ENCODE measurements at regions not wholly inside any gene's neighbourhood (a gene's known extent, or its start where the extent isn't known, plus 50 kb on each side); places are given as distances from the start of the nearest gene placed in this dataset.

- Mint-ChIP-seq H3K27me3 (ENCODE audit: low read depth, poor library complexity) (peaks cover 21% of the 10 kb centered on the region), H3K4me3 (no peak overlapping the region), H3K4me1 (peaks cover 34% of the 10 kb centered on the region), H3K36me3 (ENCODE audit: low read depth) (no peaks in the 10 kb centered on the region), H3K9me3 (no peaks in the 10 kb centered on the region), H3K27ac (no peak overlapping the region)
- TF ChIP-seq CTCF (IDR thresholded peaks at IDR 0.05) = no peak
- no peak for DNase-seq
Measured at GRCh38 chr10:132994185-132994796, 51.9 kb upstream of the CFAP46 start.

DNA sequence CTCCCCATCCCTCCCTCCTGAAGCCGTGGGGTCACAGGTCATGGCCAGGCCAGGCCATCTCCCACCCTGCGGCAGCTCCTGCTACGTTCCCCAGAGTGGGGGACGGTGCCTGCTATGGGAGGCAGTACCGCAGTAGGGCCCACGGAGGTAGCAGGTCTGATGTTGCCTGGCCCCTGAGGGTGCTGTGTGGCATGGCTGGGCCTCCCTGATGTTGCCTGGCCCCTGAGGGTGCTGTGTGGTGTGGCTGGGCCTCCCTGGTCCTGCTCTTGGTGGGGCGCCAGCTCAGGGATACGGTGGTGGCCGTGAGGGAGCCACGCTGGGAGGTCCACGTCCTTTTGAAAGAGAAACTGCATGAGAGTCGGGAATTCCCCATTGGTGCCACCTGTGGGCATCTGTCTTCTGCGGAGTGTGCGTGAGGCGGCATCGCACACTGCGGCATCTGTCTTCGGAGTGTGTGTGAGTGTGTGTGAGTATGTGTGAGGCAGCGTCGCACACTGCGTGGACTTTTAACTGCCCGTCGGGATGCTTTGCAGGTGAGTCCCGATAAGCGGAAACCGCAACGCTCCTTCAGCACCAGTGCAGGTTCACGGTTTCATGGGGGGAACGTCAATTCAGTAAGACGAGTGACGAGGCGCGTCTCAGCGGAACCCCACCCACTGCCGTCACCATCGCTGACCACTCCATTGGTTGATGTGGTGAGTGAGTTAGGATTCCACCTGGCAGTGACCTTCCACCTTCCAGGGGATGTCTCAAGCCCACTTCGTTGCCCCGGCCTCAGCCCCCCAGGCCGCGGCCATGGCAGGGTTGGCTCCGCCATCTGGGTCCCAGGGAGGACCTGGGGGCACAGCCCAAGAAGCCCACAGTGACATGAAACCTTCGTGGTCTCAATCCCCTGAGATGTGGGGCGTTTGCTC is 51.2 kb upstream of the CFAP46 start:
- H3K9me3 Mint-ChIP-seq = no peaks in the 10 kb centered on the region

GRCh38 chr10:132992433-132993215 is 50.3 kb upstream of the CFAP46 start:
- peaks cover 28% of the 10 kb centered on the region for H3K27me3 Mint-ChIP-seq (ENCODE audit: low read depth, poor library complexity)
- no peak overlapping the region for H3K27ac Mint-ChIP-seq
- H3K36me3 Mint-ChIP-seq (ENCODE audit: low read depth) = no peaks in the 10 kb centered on the region

More for the DNA sequence above, 51.2 kb upstream of the CFAP46 start:
- DNase-seq = no peak
- no peak overlapping the region for H3K4me3 Mint-ChIP-seq
- H3K36me3 Mint-ChIP-seq (ENCODE audit: low read depth) = no peaks in the 10 kb centered on the region
- no peak for TF ChIP-seq CTCF (IDR thresholded peaks at IDR 0.05)
- peak overlapping the region; percentile 57 for H3K27ac Mint-ChIP-seq
- peaks cover 34% of the 10 kb centered on the region for H3K4me1 Mint-ChIP-seq
- H3K27me3 Mint-ChIP-seq (ENCODE audit: low read depth, poor library complexity) = peaks cover 21% of the 10 kb centered on the region

More at GRCh38 chr10:132992433-132993215, 50.3 kb upstream of the CFAP46 start:
- TF ChIP-seq CTCF (IDR thresholded peaks at IDR 0.05) = no peak
- no peak for DNase-seq
- peaks cover 39% of the 10 kb centered on the region for H3K4me1 Mint-ChIP-seq
- H3K9me3 Mint-ChIP-seq = no peaks in the 10 kb centered on the region
- no peak overlapping the region for H3K4me3 Mint-ChIP-seq
